ENCODE measurements at regions not wholly inside any gene's neighbourhood (a gene's known extent, or its start where the extent isn't known, plus 50 kb on each side); places are given as distances from the start of the nearest gene placed in this dataset.

DNA sequence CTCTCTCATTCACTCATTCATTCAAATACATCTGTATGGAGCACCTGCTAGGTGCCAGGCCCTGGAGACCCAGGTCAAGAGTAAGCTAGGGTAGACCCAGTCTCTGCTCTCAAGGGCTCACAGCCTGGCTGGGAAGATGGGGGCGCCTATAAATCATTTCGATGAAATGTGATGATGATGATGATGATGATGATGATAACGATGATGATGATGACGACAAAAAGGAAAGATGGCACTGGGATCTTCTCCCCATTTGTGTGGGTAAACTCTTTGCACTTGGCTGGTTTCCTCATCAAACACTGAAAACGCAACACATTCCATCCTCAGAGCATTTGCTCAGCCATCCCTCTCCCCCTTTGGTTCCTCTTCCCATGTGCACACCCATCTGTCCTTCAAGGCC, 188.0 kb upstream of the CDYL start:
- TF ChIP-seq, protein P1, sequence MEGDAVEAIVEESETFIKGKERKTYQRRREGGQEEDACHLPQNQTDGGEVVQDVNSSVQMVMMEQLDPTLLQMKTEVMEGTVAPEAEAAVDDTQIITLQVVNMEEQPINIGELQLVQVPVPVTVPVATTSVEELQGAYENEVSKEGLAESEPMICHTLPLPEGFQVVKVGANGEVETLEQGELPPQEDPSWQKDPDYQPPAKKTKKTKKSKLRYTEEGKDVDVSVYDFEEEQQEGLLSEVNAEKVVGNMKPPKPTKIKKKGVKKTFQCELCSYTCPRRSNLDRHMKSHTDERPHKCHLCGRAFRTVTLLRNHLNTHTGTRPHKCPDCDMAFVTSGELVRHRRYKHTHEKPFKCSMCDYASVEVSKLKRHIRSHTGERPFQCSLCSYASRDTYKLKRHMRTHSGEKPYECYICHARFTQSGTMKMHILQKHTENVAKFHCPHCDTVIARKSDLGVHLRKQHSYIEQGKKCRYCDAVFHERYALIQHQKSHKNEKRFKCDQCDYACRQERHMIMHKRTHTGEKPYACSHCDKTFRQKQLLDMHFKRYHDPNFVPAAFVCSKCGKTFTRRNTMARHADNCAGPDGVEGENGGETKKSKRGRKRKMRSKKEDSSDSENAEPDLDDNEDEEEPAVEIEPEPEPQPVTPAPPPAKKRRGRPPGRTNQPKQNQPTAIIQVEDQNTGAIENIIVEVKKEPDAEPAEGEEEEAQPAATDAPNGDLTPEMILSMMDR (IDR thresholded peaks at IDR 0.05) = no peak
- TF ChIP-seq POLR2AphosphoS5 (IDR thresholded peaks at IDR 0.05) = no peak

All from transverse colon (tissue), 4 donors.